ENCODE measurements at regions not wholly inside any gene's neighbourhood (a gene's known extent, or its start where the extent isn't known, plus 50 kb on each side); places are given as distances from the start of the nearest gene placed in this dataset.

GRCh38 chr12:90173499-90174197, 465.0 kb upstream of the ATP2B1 start:
- no peak for DNase-seq (ENCODE audit: low spot score)
- Histone ChIP-seq H3K4me3 (no peak overlapping the region), H3K4me1 (no peaks in the 10 kb centered on the region), H3K9me3 (peaks cover 0 to 4% of the 10 kb centered on the region in 2 donors), H3K36me3 (no peaks in the 10 kb centered on the region), H3K27ac (no peak overlapping the region), H3K27me3 (no peaks in the 10 kb centered on the region)
- TF ChIP-seq, protein P1, sequence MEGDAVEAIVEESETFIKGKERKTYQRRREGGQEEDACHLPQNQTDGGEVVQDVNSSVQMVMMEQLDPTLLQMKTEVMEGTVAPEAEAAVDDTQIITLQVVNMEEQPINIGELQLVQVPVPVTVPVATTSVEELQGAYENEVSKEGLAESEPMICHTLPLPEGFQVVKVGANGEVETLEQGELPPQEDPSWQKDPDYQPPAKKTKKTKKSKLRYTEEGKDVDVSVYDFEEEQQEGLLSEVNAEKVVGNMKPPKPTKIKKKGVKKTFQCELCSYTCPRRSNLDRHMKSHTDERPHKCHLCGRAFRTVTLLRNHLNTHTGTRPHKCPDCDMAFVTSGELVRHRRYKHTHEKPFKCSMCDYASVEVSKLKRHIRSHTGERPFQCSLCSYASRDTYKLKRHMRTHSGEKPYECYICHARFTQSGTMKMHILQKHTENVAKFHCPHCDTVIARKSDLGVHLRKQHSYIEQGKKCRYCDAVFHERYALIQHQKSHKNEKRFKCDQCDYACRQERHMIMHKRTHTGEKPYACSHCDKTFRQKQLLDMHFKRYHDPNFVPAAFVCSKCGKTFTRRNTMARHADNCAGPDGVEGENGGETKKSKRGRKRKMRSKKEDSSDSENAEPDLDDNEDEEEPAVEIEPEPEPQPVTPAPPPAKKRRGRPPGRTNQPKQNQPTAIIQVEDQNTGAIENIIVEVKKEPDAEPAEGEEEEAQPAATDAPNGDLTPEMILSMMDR (IDR thresholded peaks at IDR 0.05): no peak

DNA sequence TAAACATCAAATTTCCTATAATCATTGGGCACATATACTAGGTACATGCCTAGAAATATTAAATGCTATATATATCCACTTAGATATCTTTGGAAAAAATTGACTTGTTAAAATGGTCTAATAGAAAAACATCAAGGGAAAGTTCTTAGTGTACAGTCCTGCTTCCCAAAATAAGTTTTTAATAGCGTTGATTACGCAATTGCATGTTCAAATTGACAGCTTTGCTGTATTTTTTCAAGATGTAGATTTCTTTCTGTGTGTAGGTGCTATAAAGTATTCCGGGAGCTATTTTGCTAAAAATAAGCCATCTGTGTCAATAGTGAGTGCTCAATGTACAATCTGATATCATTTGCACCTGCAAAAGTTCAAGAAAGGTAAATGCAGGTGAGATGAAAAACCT, 463.9 kb upstream of the ATP2B1 start:
- no peak for DNase-seq (ENCODE audit: low spot score)
- TF ChIP-seq, protein P1 (IDR thresholded peaks at IDR 0.05): no peak
- no peak overlapping the region for H3K4me3 ChIP-seq
- H3K9me3 ChIP-seq: peaks cover 0 to 2% of the 10 kb centered on the region in 2 donors
- H3K27me3 ChIP-seq: no peaks in the 10 kb centered on the region
- no peaks in the 10 kb centered on the region for H3K4me1 ChIP-seq
- H3K27ac ChIP-seq: no peak overlapping the region
- H3K36me3 ChIP-seq: no peaks in the 10 kb centered on the region

- no peak for DNase-seq (ENCODE audit: low spot score)
- no peaks in the 10 kb centered on the region for H3K9me3 ChIP-seq
- no peaks in the 10 kb centered on the region for H3K4me1 ChIP-seq
- H3K36me3 ChIP-seq: no peaks in the 10 kb centered on the region
- H3K27ac ChIP-seq: no peak overlapping the region
- no peaks in the 10 kb centered on the region for H3K27me3 ChIP-seq
- TF ChIP-seq, protein P1 (IDR thresholded peaks at IDR 0.05): no peak
- no peak overlapping the region for H3K4me3 ChIP-seq
These were observed 462.1 kb upstream of the ATP2B1 start for GRCh38 chr12:90170740-90171139.

DNA sequence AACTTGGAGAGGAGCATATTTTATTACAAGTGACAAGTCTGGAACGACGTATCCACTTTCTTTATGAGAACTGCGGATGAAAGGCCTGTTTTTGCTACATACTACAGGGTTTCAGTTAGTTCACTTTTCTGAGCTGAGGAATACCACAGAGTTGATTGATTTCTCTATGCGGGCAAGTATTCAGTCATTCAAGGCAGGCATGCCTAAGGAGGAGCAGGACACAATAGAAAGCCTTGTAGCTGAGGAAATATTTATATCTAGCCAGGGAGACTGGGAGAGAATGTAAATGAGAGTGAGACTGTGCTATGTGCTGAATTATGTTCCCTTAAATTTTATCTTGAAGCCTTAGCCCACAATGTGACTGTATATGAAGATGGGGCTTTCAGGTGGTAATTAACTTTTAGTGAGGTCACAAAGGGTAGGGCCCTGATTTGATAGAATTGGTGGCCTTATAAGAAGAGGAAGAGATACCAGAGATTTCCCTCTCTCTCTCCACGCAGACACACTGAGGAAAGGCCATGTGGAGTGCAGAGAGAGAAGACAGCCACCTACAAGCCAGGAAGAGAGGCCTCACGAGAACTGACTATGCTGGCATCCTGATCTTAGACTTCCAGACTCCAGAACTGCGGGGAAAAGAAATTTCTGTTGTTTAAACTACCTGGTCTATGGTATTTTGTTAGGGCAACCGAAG, 459.0 kb upstream of the ATP2B1 start:
- Histone ChIP-seq H3K4me1 (no peaks in the 10 kb centered on the region), H3K27ac (no peak overlapping the region), H3K27me3 (no peaks in the 10 kb centered on the region), H3K9me3 (no peaks in the 10 kb centered on the region), H3K4me3 (no peak overlapping the region), H3K36me3 (no peaks in the 10 kb centered on the region)
- no peak for DNase-seq (ENCODE audit: low spot score)
- TF ChIP-seq, protein P1 (IDR thresholded peaks at IDR 0.05): no peak

DNA sequence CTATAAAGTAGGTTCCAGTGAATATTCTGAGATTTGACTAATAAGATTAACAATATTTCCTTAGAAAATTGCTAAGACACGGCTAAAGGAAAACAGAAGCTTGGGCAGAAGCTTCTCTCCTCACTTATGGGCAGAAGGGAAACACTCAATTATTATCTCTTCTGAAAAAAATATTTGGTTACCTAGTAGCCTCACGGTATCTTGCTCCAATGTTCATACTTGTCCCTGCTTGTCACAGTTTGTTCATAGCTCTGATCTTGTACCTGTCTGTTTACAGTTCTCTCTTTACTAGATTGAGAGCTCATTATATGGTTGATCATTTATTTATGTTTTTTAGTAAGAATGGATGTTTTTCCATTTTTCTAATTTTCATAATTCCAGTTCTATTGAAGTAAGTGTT, 458.0 kb upstream of the ATP2B1 start:
- no peak overlapping the region for H3K4me3 ChIP-seq
- H3K4me1 ChIP-seq: no peaks in the 10 kb centered on the region
- H3K9me3 ChIP-seq: no peaks in the 10 kb centered on the region
- no peak overlapping the region for H3K27ac ChIP-seq
- no peak for DNase-seq (ENCODE audit: low spot score)
- H3K36me3 ChIP-seq: no peaks in the 10 kb centered on the region
- H3K27me3 ChIP-seq: no peaks in the 10 kb centered on the region
- TF ChIP-seq, protein P1 (IDR thresholded peaks at IDR 0.05): no peak

All from right atrium auricular region (tissue), 2 donors.